HPDE6-E6E7 (cell line): ENCODE measurements at regions not wholly inside any gene's neighbourhood (a gene's known extent, or its start where the extent isn't known, plus 50 kb on each side); places are given as distances from the start of the nearest gene placed in this dataset.
"Not testable (repeated sequence)": the region's sequence is repeated elsewhere in the genome, so short reads cannot be mapped to it uniquely, and the experiment has no call there.

Experiments used
- DNase-seq: peaks from one replicate; pipeline ENCODE4 v3.0.0; 2011; ENCODE audit warnings: missing footprints; ENCODE audit errors: extremely low spot score

DNA sequence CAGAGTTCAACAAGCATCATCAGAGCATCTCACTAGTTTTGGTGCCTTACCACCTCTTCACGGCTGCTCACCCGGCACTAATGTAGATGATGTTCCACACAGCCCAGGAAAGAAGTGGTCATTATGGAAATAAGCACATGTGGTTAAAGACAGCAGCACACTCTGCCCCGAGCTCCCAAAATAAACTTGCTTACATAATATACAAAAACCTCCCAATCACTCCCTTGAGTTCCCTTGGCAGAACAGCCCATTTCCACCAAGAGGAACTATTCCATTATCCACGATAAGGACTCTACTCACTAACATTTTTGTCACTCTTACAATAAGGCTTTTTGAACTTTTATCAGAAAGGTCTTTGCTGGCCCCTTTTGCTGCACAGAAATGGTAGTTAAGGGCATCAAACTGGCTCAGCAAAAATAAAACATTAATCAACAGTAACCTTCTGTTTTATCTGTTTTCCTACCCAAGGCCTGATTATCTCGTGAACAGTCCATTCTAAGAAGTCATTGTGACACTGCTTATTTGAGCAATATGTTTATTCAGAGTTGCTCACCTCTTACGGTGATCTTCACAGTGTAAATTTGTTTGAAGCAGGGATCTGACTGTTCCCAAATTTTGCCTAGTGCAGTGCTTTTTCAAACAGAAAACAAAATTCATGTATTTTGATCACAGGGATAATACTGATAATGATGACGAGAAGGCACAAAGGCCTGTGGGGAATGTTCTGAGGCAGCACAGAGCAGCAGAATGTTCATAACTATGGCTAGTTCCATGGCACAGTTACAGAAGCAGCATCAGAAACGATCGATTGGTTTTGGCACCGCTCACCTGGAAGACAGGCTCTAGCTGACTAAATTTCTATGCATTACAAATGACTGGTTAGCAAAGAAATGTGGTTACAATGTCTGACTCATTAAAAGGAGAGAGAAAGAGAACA is 399.8 kb upstream of the PIK3R1 start:
- DNase-seq, result peak; percentile 33

DNA sequence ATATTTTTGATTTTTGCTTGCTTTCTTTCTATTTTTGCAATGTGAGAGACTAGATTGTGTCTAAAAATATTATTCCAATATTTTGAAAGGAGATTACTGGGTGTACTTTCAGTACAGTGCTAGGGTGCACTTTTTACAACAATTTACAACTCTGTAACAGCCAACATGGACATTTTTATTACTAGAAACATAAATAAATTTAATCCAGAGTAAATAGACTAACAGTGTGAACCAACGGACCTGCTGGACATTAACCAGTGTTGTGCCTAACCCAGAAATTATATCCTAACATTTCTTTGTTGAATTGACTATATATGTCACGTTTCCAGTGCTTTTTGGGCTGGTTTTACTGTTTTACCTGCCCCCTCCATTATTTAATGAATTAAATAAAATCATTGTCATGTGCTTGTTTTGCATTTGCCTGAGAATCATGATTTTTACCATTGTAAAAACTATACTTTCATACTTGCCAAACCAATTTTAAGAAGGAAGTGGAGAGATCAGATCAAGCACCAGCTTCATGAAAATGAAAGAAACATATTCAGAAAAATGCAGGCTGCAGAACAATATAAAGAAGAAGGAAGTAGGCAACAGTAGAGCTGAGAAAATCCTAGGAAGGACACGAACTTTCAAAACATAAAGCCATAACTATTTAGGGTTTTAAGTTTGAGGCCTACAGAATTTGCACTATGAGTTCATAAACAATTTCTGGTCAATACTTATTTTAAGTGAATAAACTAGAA is 400.8 kb upstream of the PIK3R1 start:
- DNase-seq, result no peak

DNA sequence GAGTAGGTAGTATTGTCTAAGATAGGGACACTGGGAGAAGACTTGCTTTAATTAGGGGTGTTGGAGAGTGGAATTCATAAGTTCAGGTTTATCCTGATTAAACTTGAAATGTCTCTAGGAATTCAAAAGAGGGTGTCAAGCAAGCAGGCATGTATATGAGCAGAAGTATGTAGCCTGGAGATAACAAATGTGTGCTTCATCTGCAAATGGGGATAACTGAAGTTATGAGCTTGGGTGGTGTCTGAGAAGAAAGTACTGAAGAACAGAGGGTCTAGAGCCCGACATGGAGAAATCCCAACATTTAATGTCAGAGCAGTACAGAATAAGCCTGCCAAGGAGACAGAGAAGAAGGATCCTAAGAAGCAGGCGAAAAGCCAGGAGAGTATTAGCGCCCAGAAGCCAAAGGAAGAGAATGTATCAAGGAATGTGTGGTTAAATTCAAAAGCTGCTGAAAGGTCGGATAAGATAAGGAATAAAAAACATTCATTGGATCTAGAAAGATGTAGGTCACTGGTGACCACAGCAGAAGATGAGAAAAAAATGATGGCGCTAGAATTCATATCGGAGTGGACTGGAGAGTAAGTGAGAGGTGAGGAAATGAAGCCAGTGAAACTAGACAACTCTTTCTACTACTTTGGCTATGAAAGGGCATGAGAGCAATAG is 401.5 kb upstream of the PIK3R1 start:
- no peak for DNase-seq

DNA sequence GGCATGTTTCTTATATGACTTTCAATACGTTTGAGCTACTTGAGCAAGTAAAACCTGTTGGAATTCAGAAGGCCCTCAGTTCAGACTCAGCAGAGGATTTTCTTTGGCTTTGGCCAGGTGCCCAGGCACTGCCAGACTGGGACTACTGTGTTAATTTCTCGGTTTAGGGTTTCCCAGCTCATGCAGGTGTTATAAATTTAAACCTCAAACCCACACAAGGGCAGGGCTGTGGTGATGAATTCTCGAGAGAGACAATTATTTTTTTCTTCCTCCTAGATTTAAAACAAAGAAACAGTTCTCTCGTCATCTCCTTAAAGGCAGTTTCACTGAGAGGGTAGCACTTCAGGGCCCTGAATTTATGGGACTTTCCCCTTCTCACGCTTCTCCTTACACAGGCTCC is 406.0 kb upstream of the PIK3R1 start:
- no peak for DNase-seq

DNA sequence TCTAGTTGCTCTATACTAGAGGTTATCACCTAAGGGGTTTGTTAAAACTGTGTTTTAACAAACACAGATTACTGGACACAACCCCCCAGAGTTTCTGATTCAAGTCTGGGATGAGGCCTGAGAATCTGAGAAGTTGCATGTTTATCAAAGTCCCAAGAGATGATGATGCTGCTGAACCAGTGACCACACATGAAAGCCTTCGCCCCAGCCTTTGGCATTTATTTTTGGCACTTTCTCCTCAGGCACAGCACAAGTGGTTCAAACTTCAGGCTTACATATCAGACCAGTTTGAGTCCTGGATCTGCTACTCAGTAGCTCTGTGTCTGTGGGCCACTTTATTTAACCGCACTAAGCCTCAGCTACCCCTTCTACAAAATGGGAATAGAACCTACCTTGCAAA is 407.2 kb upstream of the PIK3R1 start:
- no peak for DNase-seq

DNA sequence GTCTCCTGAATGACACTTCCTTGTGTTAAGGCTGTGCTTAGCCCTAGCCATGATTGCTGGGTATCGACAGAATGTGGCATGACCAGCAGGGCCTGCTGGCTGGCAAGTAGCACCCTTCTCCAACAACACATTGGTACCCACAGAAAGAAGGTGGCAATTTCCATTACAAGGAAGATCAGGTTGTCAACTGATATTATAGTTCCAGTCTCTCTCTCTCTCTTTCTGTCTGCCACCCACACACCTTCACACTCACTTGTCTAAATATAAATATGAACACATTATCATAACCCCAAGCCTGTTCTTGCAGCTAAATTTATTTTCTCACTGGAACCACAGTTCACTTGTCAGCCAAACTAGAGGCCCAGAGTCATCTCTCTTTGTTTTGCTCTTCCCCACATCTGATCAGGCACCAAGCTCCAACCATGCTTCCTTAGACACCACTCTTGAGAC is 408.1 kb upstream of the PIK3R1 start:
- no peak for DNase-seq

DNA sequence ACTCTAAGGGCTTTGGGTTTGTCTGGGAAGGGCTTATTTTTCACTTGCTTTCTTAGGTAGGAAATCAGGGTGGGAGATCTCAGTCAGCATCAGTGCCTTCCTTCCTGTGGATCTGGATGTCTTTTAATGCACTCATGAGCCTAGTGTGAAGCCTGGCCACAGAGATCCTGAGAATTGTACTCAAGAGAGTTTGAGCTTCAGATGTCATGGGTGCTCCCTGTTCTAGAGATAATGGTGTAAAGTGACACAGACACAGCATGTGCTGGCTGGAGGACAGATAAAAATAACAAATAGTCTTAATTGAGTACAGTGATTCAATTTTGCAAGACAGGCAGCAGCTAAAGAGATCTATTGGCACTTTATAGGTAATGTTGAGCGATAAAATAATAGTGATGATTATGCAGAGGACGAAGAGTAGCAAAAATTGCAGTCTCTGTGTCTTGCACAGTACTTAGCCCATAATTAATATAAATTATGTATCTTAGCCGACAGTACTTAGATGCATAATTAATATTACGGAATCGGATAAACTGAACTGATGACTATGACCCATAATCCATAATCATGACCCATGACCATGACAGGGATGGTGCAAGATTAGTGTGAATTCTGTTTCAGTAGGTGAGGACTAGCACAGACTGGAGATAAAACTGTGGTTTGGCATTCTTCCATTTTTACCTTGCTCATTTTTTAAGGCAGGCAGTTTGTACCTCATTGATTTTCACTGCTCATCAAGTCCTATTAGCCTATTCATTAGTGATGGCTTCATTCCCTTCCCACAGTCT is 408.7 kb upstream of the PIK3R1 start:
- DNase-seq, result no peak

DNA sequence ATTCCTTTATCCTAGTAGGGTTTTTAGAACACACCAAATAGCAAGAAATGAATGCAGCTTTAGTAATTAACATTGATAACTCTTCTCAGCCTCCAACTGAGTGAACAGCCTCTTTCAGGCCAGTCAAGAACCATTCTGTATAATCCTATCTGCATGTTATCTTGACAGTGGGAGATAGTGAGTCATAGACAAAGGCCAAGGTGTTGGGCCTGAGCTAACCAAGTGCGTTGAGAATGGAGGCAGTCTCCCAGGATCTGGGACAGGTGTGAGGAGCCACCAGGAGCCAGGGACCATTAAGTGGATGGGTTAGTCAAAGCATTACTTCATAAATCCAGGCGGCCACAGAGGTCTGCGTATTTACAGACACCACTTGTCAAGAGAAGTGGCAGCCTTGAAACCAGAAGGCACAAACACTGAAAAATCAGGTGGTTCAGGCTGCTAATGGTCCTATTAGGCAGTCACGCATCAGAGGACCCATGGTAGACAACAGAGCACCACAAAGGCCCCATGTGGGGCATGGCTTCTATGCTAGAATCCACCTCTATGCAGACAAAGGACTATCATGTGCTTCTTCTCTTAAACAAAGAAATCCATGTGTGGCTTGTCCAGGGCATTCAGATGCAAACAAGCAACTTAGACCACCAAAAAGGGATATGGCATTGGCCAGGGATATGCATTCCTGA is 409.7 kb upstream of the PIK3R1 start:
- DNase-seq, result no peak

DNA sequence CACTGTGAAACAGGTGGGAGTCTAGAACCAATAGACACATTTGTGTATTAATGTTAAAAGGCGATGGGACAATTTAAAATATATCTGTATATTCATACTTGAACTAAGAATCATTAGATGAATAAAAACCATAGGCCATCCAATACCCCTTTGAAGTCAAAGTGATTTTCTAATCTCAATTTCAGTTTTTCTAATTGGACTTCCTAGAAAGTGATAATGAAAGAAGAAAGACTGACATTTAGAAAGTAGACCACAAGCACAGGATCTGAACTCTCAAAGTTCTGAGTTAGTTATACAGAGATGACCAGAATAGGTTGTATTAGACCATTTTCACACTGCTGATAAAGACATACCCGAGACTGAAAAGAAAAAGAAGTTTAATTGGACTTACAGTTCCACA is 412.8 kb upstream of the PIK3R1 start:
- no peak for DNase-seq

DNA sequence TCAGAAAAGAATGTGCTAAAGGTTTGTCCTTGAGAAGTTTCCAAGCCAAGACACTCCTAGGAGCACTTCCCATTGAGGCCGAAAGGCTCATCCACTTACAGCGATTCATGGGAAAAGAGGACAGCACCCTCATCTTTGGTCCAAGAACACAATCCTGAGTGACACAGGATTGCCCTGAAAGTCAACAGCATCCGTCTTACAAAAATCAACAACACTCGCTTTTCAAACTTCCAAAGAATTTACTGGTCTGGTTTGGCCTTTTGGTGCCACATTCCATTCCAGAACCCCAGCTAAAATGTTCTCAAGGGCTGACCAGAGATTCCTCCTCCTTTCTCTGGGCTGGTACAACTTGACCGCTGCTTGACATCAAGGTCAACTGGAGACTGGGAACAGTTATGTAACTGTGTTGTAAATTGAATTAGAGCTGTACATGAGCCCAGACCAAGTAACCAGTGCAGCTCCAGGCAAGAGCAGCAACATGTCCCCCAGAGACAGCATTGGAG is 415.8 kb upstream of the PIK3R1 start:
- no peak for DNase-seq

DNA sequence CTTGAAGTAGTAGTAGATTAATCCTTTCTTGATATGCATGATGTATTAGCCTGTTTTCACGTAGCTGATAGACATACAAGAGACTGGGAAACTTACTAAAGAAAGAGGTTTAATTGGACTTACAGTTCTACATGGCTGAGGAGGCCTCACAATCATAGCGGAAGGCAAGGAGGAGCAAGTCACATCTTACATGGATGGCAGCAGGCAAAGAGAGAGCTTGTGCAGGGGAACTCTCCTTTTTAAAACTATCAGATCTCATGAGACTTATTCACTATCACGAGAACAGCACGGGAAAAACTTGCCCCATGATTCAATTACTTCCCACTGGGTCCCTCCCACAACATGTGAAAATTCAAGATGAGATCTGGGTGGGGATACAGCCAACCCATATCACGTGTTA is 417.1 kb upstream of the PIK3R1 start:
- not testable (repeated sequence) for DNase-seq

DNA sequence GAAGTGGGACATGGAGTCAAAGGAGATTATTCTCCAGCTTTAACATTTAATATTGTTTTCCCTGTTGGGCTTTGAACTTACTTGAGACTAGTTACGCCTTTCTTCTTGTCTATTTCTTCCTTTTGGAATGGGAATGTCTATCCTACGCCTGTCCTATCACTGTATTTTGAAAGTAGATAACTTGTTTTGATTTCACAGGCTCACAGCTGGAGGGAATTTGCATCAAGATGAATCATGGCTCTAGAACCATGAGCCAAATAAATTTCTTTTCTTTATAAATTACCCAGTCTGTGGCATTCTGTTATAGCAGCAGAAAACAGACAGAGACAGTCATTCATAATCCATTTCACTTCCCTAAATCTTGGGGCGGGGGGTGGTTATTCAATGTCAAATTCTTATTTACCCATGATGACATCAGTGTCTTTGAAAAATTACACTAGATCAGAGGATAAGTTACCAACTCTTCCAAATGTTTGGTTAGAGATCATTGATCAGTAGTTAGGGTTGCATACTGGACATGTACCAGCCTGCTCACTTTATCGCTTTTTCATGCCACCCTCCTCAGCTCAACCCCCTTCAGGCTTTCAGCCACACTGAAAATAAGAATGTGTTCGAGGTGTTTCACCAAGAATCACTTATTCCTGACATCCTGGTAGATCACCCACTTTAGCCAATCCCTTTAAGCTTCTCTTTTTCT is 419.6 kb upstream of the PIK3R1 start:
- DNase-seq, result no peak

DNA sequence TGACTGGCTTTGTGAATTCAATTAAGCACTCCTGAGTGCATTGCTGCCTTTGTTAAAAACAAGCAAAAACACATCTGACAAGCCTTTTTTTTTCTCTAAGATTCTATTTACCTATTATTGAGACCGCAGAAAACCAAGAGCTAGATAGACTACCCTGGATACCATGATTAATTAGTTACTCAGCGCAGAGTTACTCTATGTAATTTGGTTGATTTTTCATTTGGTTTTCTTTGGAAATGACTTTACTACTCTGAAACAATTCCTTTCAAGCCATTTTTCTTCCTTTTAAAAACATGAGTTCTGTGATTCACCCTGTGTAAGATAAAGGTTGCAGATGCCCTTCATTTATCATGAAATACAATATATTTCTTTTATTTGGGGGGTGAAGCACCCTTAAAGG is 421.6 kb upstream of the PIK3R1 start:
- no peak for DNase-seq

DNA sequence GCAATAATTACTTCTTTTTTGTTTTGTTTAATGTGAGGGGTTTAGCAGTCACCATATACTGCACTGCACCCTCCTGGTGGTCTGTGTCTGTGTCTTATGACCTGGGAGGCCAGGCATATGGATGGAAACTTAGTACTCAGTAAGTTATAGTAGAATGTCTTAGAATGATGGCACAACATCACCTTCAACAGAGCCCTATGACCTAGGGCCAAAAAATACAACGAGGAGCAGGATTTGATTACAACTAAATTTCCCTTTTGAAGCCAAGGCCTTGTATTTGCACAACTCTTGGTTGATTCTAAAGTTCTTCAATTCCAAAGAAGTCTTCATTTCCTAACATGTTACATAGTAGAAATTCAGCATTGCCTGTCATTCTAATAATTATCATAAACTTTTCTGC is 422.1 kb upstream of the PIK3R1 start:
- DNase-seq, result no peak

DNA sequence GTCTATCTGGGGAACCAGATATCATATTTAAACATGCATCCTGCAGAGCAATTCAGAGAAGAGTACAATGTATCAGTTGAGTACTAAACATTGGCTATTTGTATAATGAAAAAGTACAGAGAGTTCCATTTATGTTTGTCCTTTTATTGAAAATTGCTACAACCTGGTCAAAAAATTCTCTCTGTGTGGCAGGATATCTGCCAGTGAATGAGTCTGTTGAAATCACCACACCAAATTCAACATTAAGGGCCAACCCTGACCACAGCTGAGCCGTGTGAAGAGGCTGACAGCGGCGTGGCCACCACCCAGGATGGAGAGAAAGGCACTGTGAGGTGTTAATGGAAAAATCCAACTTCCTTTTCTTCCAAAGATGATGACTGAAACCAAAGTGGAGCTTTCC is 422.7 kb upstream of the PIK3R1 start:
- no peak for DNase-seq

DNA sequence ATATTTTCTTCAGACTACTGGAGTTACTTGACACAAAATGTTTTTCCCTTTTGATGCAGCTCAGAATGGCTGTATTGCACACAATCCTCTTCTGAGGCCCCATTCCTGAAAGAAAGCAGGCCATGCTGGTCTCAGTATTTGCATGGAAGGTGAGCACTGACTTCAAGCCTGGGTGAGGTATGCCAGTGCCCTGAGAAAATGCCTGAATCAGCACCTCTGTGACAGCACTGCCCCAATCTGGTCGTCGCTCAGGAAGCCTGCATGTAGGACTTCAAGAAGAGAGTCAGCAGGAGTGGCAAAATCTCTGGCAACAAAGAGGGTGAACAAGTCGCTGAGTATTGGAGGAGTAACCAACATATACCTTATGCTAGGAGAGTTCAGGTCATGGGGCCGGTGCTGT is 425.2 kb upstream of the PIK3R1 start:
- DNase-seq, result no peak

DNA sequence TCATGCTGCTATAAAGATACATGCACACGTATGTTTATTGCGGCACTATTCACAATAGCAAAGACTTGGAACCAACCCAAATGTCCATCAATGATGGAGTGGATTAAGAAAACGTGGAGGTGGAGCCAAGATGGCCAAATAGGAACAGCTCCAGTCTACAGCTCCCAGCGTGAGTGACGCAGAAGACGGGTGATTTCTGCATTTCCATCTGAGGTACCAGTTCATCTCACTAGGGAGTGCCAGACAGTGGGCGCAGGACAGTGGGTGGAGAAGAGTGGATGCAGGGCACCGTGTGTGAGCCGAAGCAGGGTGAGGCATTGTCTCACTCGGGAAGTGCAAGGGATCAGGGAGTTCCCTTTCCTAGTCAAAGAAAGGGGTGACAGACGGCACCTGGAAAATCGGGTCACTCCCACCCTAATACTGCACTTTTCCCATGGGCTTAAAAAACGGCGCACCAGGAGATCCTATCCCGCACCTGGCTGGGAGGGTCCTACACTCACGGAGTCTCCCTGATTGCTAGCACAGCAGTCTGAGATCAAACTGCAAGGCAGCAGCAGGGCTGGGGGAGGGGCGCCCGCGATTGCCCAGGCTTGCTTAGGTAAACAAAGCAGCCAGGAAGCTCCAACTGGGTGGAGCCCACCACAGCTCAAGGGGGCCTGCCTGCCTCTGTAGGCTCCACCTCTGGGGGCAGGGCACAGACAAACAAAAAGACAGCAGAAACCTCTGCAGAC is 435.5 kb upstream of the PIK3R1 start:
- DNase-seq, result not testable (repeated sequence)

DNA sequence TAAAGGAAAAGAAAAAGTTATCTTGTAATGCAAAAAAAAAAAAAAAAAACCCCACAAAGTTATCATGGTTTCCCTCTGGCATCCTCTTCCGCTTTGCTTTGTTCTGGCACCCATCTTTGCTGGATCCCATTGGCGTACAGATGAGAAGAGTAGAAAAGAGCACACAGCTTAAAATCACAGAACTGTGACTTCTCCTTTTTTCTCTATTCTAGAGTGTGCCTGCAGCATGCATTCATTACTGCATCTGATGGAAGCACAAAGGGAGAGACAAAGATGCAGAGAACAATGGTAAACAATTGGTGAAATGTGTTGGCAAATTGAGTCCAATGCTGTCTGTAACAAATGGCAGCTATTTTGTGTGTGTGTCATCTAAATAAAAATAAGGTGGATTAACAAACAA is 440.8 kb upstream of the PIK3R1 start:
- DNase-seq, result no peak

DNA sequence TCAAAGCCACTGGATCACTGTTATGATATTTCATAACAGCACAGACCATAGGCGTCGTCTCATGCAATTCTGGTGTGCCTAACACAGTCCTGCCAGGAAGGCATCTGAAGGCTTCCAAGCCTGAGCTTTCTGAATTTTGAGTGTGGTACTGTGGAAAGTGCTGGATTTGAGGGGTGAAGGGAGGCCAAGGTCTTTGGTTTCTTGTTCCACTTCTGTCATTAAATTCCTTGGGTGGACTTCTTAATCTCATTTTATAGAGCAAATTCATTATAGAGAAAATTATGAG is 441.3 kb upstream of the PIK3R1 start:
- no peak for DNase-seq
